NCI-H748 treated with DMSO at 0.1 percent for 48 hours (cell line): ENCODE measurements at regions not wholly inside any gene's neighbourhood (a gene's known extent, or its start where the extent isn't known, plus 50 kb on each side); places are given as distances from the start of the nearest gene placed in this dataset.
A peak's percentile ranks its signal among the peaks of the same experiment; 100 is the strongest.

Experiments used
- DNase-seq: peaks from one replicate; lab custom pipeline; 2025; lab: John Stamatoyannopoulos, UW

DNA sequence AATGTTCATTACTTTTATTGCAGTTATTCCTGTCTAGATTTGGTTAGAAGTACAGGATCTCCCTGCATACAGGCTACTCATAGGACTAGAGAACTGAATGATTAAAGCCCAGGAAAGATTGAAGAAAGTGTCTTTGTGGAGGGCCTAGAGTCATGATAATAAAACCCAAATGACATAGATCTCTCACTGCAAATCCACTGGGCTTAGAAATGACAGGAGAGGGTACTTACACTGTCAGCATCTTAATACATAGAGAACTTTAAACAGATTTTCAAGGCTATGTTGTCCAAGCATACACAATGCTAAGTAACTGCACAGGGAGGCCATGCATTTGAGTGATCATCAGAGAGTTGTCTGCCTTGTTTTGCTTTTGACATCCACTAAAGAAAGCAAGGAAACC, 383.8 kb upstream of the MAP3K7 start:
- no peak for DNase-seq

DNA sequence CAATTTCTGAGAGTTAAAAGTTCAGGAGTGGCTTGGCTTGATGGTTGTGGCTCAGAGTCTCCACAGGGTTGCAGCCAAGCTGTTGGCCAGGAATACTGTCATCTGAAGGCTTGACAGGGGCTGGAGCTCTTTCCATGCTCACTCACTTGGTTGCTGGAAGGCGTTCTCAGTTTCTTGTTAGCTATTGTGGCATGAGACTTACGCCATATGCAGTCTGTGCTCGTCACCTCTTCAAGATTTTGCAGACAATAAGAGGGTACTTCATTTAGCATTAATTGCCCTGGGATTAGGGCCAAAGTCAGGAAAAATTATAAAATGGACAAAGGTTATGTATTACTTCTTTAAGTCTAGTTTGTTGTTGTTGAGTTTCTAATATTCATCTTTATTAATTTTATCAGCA, 380.6 kb upstream of the MAP3K7 start:
- DNase-seq, result no peak

GRCh38 chr6:90960324-90960723, 373.5 kb upstream of the MAP3K7 start:
- no peak for DNase-seq

- no peak for DNase-seq
Measured at GRCh38 chr6:90955246-90955645, 368.4 kb upstream of the MAP3K7 start.

- DNase-seq, result no peak
Measured at GRCh38 chr6:90953405-90954161, 366.7 kb upstream of the MAP3K7 start.

DNA sequence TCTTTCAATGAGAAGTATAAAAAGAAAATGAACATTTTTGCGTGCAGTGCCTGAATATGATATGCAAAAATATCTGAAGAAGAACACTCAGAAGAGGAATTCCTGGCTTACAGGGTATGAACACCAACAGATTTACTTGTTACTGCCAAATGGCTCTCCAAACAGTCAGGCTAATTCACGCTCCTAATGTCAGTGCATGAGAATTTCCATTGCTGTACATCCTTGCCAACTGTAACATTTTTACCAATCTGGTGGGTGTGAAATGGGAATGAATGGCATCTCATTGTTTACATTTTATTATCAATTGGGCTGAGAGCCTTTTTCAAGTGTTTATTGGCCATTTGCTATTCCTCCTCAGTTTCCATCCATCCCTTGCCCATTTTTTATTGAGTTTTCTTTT, 365.3 kb upstream of the MAP3K7 start:
- DNase-seq, result no peak

DNA sequence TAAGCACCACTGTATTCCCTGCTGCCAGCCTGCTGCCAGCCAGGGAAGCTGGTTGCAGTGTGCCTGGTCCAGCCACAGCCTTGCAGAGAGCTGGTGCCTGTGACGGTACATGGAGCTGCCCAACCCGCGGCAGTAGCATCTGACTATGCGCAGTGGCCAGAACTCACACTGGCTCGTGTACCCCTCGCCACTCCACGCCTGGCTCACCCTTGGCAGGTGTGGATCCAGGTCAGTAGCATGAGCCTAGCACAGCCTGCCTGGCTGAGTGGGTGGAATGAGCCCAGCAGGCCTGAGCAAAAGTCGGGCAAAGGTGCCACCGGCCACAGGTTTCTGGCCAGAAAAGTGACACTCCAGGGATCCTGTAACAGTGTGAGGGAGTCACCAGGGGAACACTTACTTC, 361.7 kb upstream of the MAP3K7 start:
- DNase-seq, result no peak

DNA sequence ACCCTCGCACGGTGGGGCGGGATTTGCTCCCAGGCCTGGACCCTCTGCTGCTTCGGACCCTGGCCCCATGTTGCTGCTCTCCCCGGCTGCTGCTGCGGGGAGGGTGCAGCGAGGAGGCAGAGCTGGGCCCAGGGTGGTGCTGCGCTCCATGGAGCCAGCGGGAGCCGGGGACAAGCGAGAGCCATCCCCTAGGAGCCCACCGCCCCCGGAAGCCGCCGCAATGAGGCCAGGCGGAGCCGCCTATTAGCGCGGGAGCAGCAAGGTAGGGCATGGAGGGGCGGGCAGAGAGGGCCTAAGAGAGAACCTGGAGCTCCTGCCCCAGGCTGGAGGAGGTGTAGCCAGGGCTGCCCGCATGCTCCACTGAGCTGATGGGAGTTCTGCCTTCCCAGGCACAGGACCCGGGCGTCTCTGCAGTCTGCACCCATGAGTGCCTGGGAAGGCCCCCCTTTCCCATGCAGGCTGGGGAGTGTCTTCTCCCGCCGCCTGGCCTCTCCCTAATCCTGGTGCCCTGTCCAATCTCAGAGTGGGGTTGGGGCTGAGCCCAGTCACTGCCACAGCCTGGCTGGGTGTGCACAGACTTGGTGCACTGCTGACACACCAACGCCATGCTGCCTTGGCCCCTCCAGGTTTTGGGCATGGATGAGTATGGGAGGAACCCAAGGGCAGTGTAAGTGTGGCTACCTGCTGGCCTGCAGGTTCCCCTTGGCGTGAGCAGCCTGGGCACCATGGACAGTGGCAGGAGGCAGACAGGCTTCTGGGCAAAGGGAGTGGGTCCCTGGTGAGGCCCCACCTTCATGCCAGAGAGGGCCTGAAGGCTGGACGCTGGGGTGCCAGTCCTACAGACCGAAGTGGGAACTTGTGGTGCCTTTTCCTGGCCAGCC, 360.6 kb upstream of the MAP3K7 start:
- no peak for DNase-seq

DNA sequence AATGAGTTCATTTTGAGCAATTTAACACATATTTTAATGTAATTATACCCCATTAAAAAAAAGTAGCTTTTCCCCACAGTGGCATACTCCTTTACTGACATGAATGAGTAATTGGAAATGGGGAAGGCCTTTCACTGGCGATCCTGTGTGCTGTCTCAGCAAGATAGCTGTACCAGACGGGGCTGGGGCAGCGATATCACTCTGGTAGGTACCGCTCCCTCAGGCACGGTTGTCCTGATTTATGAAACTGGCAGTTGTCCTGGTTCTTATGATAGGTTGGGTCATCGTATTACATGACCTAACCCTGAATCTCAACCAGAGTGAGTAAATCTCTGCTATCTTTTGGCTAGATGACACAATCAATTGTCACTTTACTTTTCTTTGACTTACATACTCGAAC, 355.0 kb upstream of the MAP3K7 start:
- no peak for DNase-seq

- peak; percentile 80 for DNase-seq
Measured at GRCh38 chr6:90940812-90941481, 354.1 kb upstream of the MAP3K7 start.

GRCh38 chr6:90939906-90940305, 353.0 kb upstream of the MAP3K7 start:
- DNase-seq, result no peak

GRCh38 chr6:90938122-90938521, 351.2 kb upstream of the MAP3K7 start:
- no peak for DNase-seq

DNA sequence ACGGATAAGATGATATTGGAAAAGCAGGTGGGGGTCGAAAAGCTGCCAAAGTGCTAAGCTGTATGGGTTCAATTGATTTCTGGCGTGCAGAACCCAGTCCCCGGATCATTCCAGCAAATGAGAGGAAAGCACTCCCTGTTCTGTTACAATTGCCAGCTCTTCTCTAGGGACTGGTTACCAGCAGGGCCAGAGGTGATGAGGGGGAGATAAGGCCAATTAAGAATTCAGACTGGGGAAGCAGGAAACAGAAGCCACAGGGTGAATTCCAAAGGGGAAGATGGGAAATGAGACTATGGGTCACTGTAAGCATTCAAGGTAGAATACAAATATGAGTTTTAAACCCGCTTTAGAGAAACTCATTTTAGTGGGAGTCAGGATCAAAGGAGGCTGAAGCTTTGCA, 349.4 kb upstream of the MAP3K7 start:
- DNase-seq, result no peak

- DNase-seq, result no peak
Measured at GRCh38 chr6:90934966-90935365, 348.1 kb upstream of the MAP3K7 start.

- DNase-seq, result no peak
Measured at GRCh38 chr6:90934081-90934480, 347.2 kb upstream of the MAP3K7 start.

GRCh38 chr6:90932351-90932750, 345.5 kb upstream of the MAP3K7 start:
- no peak for DNase-seq

GRCh38 chr6:90928051-90928450, 341.2 kb upstream of the MAP3K7 start:
- no peak for DNase-seq

DNA sequence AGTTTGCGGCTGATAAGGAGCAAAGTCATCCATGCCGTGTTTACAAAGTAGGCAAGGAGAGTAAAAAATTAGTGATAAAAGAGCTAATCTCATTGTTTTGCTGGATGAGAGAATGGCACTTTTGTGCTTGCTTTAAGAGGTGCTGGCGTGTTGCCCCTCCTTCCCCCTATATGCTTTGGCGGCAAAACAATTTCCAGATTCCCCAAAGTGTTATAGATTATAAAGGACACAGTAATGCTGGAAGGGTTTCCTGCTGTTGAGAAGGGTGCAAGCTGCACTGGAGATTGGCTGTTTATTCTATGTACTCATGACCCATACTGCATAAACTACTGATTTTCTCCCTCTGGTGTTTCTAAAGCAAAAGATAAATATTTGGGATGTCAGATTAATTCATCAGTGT, 338.9 kb upstream of the MAP3K7 start:
- DNase-seq, result no peak

DNA sequence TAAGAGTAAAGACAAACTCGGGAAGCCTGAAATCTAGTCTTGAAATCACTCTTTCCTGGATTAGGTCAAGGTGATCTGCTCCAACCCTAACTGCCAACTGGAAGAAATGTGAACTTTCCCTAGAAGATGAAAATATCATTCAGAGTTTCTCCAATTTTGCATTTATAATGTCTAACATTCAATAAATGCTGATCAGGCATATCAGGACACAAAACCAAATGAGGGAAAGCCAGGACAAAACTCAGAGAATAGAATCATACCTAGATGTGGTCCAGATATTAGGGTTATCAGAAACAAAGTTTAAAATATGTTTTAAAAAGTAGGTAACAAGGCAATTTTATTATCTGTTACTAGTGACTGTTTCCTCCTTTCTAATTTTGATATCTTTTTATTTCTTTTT, 335.5 kb upstream of the MAP3K7 start:
- no peak for DNase-seq

- no peak for DNase-seq
Measured at GRCh38 chr6:90918361-90918760, 331.5 kb upstream of the MAP3K7 start.

- DNase-seq, result no peak
Measured at GRCh38 chr6:90917376-90917775, 330.5 kb upstream of the MAP3K7 start.

GRCh38 chr6:90916968-90917367, 330.1 kb upstream of the MAP3K7 start:
- no peak for DNase-seq
